ENCODE measurements at regions not wholly inside any gene's neighbourhood (a gene's known extent, or its start where the extent isn't known, plus 50 kb on each side); places are given as distances from the start of the nearest gene placed in this dataset.
"Not testable (repeated sequence)": the region's sequence is repeated elsewhere in the genome, so short reads cannot be mapped to it uniquely, and the experiment has no call there.

- no peak for TF ChIP-seq CTCF (IDR thresholded peaks at IDR 0.05; ENCODE audit: low read depth, low read length)
- H3K27me3 ChIP-seq (ENCODE audit: insufficient read depth, low read depth, severe bottlenecking), result peaks cover 3% of the 10 kb centered on the region
- no peak overlapping the region for H3K27ac ChIP-seq
- H3K36me3 ChIP-seq, result no peaks in the 10 kb centered on the region
- H3K4me3 ChIP-seq (ENCODE audit: low read depth, low read length), result no peak overlapping the region
- DNase-seq, result no peak
- H3K9me3 ChIP-seq (ENCODE audit: severe bottlenecking), result no peaks in the 10 kb centered on the region
These were observed 164.9 kb upstream of the USP9X start for GRCh38 chrX:40920351-40920750.

- H3K27me3 ChIP-seq (ENCODE audit: insufficient read depth, low read depth, severe bottlenecking), result peaks cover 3% of the 10 kb centered on the region
- no peak overlapping the region for H3K27ac ChIP-seq
- no peaks in the 10 kb centered on the region for H3K9me3 ChIP-seq (ENCODE audit: severe bottlenecking)
- H3K4me3 ChIP-seq (ENCODE audit: low read depth, low read length), result no peak overlapping the region
- DNase-seq, result peak; percentile 13
- TF ChIP-seq CTCF (IDR thresholded peaks at IDR 0.05; ENCODE audit: low read depth, low read length), result peak; percentile 50
- H3K36me3 ChIP-seq, result no peaks in the 10 kb centered on the region
These were observed 162.9 kb upstream of the USP9X start for GRCh38 chrX:40922307-40922706.

GRCh38 chrX:40926739-40927427 is 158.4 kb upstream of the USP9X start:
- H3K27me3 ChIP-seq (ENCODE audit: insufficient read depth, low read depth, severe bottlenecking); DNase-seq; H3K9me3 ChIP-seq (ENCODE audit: severe bottlenecking); H3K4me3 ChIP-seq (ENCODE audit: low read depth, low read length); H3K36me3 ChIP-seq; H3K27ac ChIP-seq: not testable (repeated sequence)

- DNase-seq, result no peak
- Histone ChIP-seq H3K4me3 (ENCODE audit: low read depth, low read length) (no peak overlapping the region), H3K36me3 (no peaks in the 10 kb centered on the region), H3K27ac (no peak overlapping the region), H3K9me3 (ENCODE audit: severe bottlenecking) (no peaks in the 10 kb centered on the region), H3K27me3 (ENCODE audit: insufficient read depth, low read depth, severe bottlenecking) (no peaks in the 10 kb centered on the region)
- no peak for TF ChIP-seq CTCF (IDR thresholded peaks at IDR 0.05; ENCODE audit: low read depth, low read length)
These were observed 157.2 kb upstream of the USP9X start for GRCh38 chrX:40928076-40928475.

GRCh38 chrX:40931921-40932320 is 153.3 kb upstream of the USP9X start:
- Histone ChIP-seq H3K36me3 (no peaks in the 10 kb centered on the region), H3K9me3 (ENCODE audit: severe bottlenecking) (no peaks in the 10 kb centered on the region), H3K27ac (no peak overlapping the region), H3K27me3 (ENCODE audit: insufficient read depth, low read depth, severe bottlenecking) (peaks cover 3% of the 10 kb centered on the region), H3K4me3 (ENCODE audit: low read depth, low read length) (no peak overlapping the region)
- no peak for DNase-seq
- no peak for TF ChIP-seq CTCF (IDR thresholded peaks at IDR 0.05; ENCODE audit: low read depth, low read length)

GRCh38 chrX:40933132-40933705 is 152.0 kb upstream of the USP9X start:
- Histone ChIP-seq H3K4me3 (ENCODE audit: low read depth, low read length) (no peak overlapping the region), H3K36me3 (no peaks in the 10 kb centered on the region), H3K27ac (no peak overlapping the region), H3K27me3 (ENCODE audit: insufficient read depth, low read depth, severe bottlenecking) (peaks cover 6% of the 10 kb centered on the region), H3K9me3 (ENCODE audit: severe bottlenecking) (no peaks in the 10 kb centered on the region)
- TF ChIP-seq CTCF (IDR thresholded peaks at IDR 0.05; ENCODE audit: low read depth, low read length), result no peak
- no peak for DNase-seq
